IMR-90 (cell line): ENCODE measurements at regions not wholly inside any gene's neighbourhood (a gene's known extent, or its start where the extent isn't known, plus 50 kb on each side); places are given as distances from the start of the nearest gene placed in this dataset.

Experiments
- ATAC-seq: fragments of 200-7000 bp; cut with Tn5 transposase; 2 replicates; pipeline ENCODE4 v1.9.1; 2020; ENCODE audit warnings: low read depth, mild to moderate bottlenecking, moderate library complexity
- BruUV-seq: library from RNA; stranded (reverse); fragments of 400-500 nt; replicated peaks from 2 replicates; lab custom pipeline; 2021; lab: Mats Ljungman, UMichigan
- CTCF ChIA-PET: fragments of 300-600 bp; formaldehyde crosslinking; extraction: SDS; loops from one replicate; lab custom pipeline; 2021; ENCODE audit warnings: antibody characterized with exemption; lab: Yijun Ruan, JAX
- POLR2A ChIA-PET: fragments of 300-600 bp; sonication (Branson Sonifier 250); formaldehyde crosslinking; loops from one replicate; lab custom pipeline; 2022; ENCODE audit warnings: antibody characterized with exemption; ENCODE audit not compliant: unreplicated experiment; lab: Charles Lee
- DNase-seq: peaks from one replicate; pipeline ENCODE4 v3.0.0; 2013
- H2AFZ ChIP-seq: replicated peaks from 2 replicates; pipeline ENCODE3; 2013; ENCODE audit warnings: low read length, mild to moderate bottlenecking; ENCODE audit not compliant: poor library complexity
- H2AK5ac ChIP-seq: 2 replicates; pipeline ENCODE4 v1.6.1; 2013; ENCODE audit warnings: low read depth, low read length, inconsistent platforms
- H2AK9ac ChIP-seq: replicated peaks from 2 replicates; pipeline ENCODE3; 2013; ENCODE audit warnings: mild to moderate bottlenecking, low read depth, low read length, moderate library complexity; ENCODE audit not compliant: poor library complexity
- H2BK120ac ChIP-seq: 2 replicates; pipeline ENCODE4 v1.6.1; 2013; ENCODE audit warnings: low read depth, low read length, inconsistent platforms
- H2BK15ac ChIP-seq: 3 replicates; pipeline ENCODE4 v1.6.1; 2013; ENCODE audit warnings: low read depth, low read length, inconsistent platforms
- H2BK20ac ChIP-seq: 2 replicates; pipeline ENCODE4 v1.6.1; 2013; ENCODE audit warnings: low read depth, mild to moderate bottlenecking, inconsistent platforms, low read length, moderate library complexity
- H2BK5ac ChIP-seq: 2 replicates; pipeline ENCODE4 v1.6.1; 2013; ENCODE audit warnings: mild to moderate bottlenecking, low read depth, low read length, inconsistent platforms; ENCODE audit not compliant: poor library complexity, severe bottlenecking
- H3K14ac ChIP-seq: replicated peaks from 2 replicates; pipeline ENCODE4 v1.6.1; 2013; ENCODE audit warnings: low read depth, low read length, inconsistent platforms
- H3K18ac ChIP-seq: 2 replicates; pipeline ENCODE4 v1.6.1; 2013; ENCODE audit warnings: low read depth, low read length, control low read depth
- H3K23ac ChIP-seq: 2 replicates; pipeline ENCODE4 v1.6.1; 2013; ENCODE audit warnings: low read depth, low read length, inconsistent platforms
- H3K27ac ChIP-seq: 2 replicates; pipeline ENCODE4 v1.5.1; 2013; ENCODE audit warnings: mild to moderate bottlenecking, control low read depth, low read length; ENCODE audit not compliant: insufficient read depth
- H3K27me3 ChIP-seq: 2 replicates; pipeline ENCODE4 v1.6.1; 2013; ENCODE audit warnings: low read length; ENCODE audit not compliant: control insufficient read depth, insufficient read depth
- H3K36me3 ChIP-seq: 2 replicates; pipeline ENCODE4 v1.6.1; 2013; ENCODE audit warnings: low read length, mixed read lengths; ENCODE audit not compliant: control insufficient read depth, insufficient read depth
- H3K4ac ChIP-seq: 2 replicates; pipeline ENCODE4 v1.6.1; 2013; ENCODE audit warnings: low read depth, low read length, inconsistent platforms
- H3K4me1 ChIP-seq: 2 replicates; pipeline ENCODE4 v1.6.1; 2013; ENCODE audit warnings: low read length, mixed read lengths; ENCODE audit not compliant: control insufficient read depth, insufficient read depth
- H3K4me2 ChIP-seq: 2 replicates; pipeline ENCODE4 v1.6.1; 2013; ENCODE audit warnings: low read depth, mild to moderate bottlenecking, control low read depth, low read length, moderate library complexity
- H3K4me3 ChIP-seq: 2 replicates; pipeline ENCODE4 v1.5.1; 2013; ENCODE audit warnings: low read depth, mild to moderate bottlenecking, control low read depth, low read length, moderate library complexity; ENCODE audit not compliant: insufficient read depth
- H3K56ac ChIP-seq: 2 replicates; pipeline ENCODE4 v1.6.1; 2013; ENCODE audit warnings: low read length, inconsistent platforms; ENCODE audit not compliant: insufficient read depth; ENCODE audit errors: extremely low read depth
- H3K79me1 ChIP-seq, 2 experiments: 2 replicates each; pipeline ENCODE4 v1.6.1; 2013; ENCODE audit warnings: low read length in 2 of 2, inconsistent platforms in 1 of 2, low read depth in 1 of 2
- H3K9ac ChIP-seq: 2 replicates; pipeline ENCODE4 v1.6.1; 2013; ENCODE audit warnings: low read depth, low read length, control low read depth
- H3K9me1 ChIP-seq: 2 replicates; pipeline ENCODE4 v1.6.1; 2013; ENCODE audit warnings: low read length, inconsistent platforms; ENCODE audit not compliant: insufficient read depth
- H3K9me3 ChIP-seq: 2 replicates; pipeline ENCODE4 v1.6.1; 2013; ENCODE audit warnings: low read length; ENCODE audit not compliant: control insufficient read depth, insufficient read depth
- H4K20me1 ChIP-seq: 2 replicates; pipeline ENCODE4 v1.6.1; 2013; ENCODE audit warnings: low read length, inconsistent platforms; ENCODE audit not compliant: insufficient read depth
- H4K5ac ChIP-seq: 2 replicates; pipeline ENCODE4 v1.6.1; 2013; ENCODE audit warnings: mild to moderate bottlenecking, low read depth, low read length, control low read depth
- H4K8ac ChIP-seq, 2 experiments: 2 replicates each; pipeline ENCODE4 v1.6.1; 2013; ENCODE audit warnings: low read depth in 2 of 2, low read length in 2 of 2, control low read depth in 1 of 2, inconsistent platforms in 1 of 2
- H4K91ac ChIP-seq: 2 replicates; pipeline ENCODE4 v1.6.1; 2013; ENCODE audit warnings: low read depth, low read length, inconsistent platforms; ENCODE audit not compliant: insufficient read depth
- CEBPB ChIP-seq: IDR thresholded peaks from 2 replicates; pipeline ENCODE4 v1.6.1; 2012; ENCODE audit warnings: low read depth, low read length, improper control_type of control experiment
- CHD1 ChIP-seq: IDR thresholded peaks from 2 replicates; pipeline ENCODE4 v1.6.1; 2012; ENCODE audit warnings: low read depth, low read length, improper control_type of control experiment
- CTCF ChIP-seq: conservative IDR thresholded peaks from 2 replicates; pipeline ENCODE4 v1.5.1; 2012; ENCODE audit warnings: mild to moderate bottlenecking, low read depth, low read length, improper control_type of control experiment
- ELK1 ChIP-seq: fragments of 150-350 bp; IDR thresholded peaks from 2 replicates; pipeline ENCODE4 v1.6.1; 2016; ENCODE audit warnings: low read depth, mild to moderate bottlenecking, low read length, moderate library complexity, borderline replicate concordance
- MAFK ChIP-seq: IDR thresholded peaks from 2 replicates; pipeline ENCODE4 v1.6.1; 2012; ENCODE audit warnings: low read depth, low read length, improper control_type of control experiment
- MAZ ChIP-seq: IDR thresholded peaks from 2 replicates; pipeline ENCODE4 v1.6.1; 2012; ENCODE audit warnings: low read depth, mild to moderate bottlenecking, low read length, improper control_type of control experiment, moderate library complexity, borderline replicate concordance
- NFE2L2 ChIP-seq: fragments of 150-350 bp; IDR thresholded peaks from 2 replicates; pipeline ENCODE4 v1.6.1; 2016; ENCODE audit warnings: low read depth, mild to moderate bottlenecking, low read length
- RAD21 ChIP-seq: IDR thresholded peaks from 2 replicates; pipeline ENCODE4 v1.6.1; 2012; ENCODE audit warnings: low read length, improper control_type of control experiment
- RCOR1 ChIP-seq: IDR thresholded peaks from 2 replicates; pipeline ENCODE4 v1.6.1; 2012; ENCODE audit warnings: mild to moderate bottlenecking, low read length, improper control_type of control experiment; ENCODE audit not compliant: insufficient replicate concordance
- RFX5 ChIP-seq: IDR thresholded peaks from 2 replicates; pipeline ENCODE4 v1.8.0; 2012; ENCODE audit warnings: low read depth, mild to moderate bottlenecking, low read length, moderate library complexity
- SMC3 ChIP-seq: fragments of 150-350 bp; IDR thresholded peaks from 2 replicates; pipeline ENCODE4 v1.6.1; 2016; ENCODE audit warnings: low read depth, mild to moderate bottlenecking, antibody characterized with exemption, low read length, moderate library complexity
- USF2 ChIP-seq: fragments of 150-350 bp; IDR thresholded peaks from 2 replicates; pipeline ENCODE4 v1.6.1; 2017; ENCODE audit warnings: mild to moderate bottlenecking, antibody characterized with exemption, low read length, low read depth
- WGBS, 2 experiments: methylation state at CpG; one replicate each; pipeline versions ENCODE4 v1.1.5 to v1.1.7; 2013; ENCODE audit warnings: missing lambda C conversion rate in 2 of 2; ENCODE audit not compliant: insufficient read length in 1 of 2; ENCODE audit errors: extremely low coverage in 2 of 2; 5-methylcytosine and 5-hydroxymethylcytosine counted together
- dilution Hi-C: fragments of 300-500 bp; cut with HindIII; formaldehyde crosslinking; loops from one replicate; pipeline ENCODE4 v1.14.3; 2018; ENCODE audit warnings: low sequenced_read_pairs; ENCODE audit not compliant: unreplicated experiment
- in situ Hi-C: fragments of 300-500 bp; cut with MboI; formaldehyde crosslinking; loops from 3 replicates; pipeline ENCODE4 v1.14.3; 2019; ENCODE audit warnings: low sequenced_read_pairs, inconsistent platforms, mixed read lengths
- intact Hi-C: fragments of 100-400 bp; cut with micrococcal nuclease; formaldehyde crosslinking; loops from 2 replicates; pipeline ENCODE4 v1.10.0; 2022

DNA sequence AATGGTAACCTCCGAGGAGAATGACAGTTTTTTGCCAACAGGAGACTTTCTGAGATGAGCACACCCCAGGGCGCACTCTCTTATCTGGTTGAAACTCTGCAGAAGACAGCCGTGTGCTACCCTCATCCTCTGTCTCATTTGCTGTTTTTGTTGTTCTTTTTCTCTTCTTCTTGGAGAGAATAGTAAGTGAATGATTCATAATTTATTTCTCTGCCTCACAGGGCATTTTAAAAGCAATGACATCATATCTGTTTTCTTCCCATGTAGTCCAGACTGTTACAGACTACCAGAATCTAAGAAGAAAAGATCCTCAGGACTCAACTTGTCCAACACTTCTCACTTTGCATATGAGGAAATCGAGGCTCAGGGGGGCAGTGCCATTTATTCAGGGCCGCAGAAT is 771.1 kb upstream of the GRM7 start:
- Histone ChIP-seq H4K20me1 (no peaks in the 10 kb centered on the region), H3K18ac (no peak overlapping the region), H3K9me1 (no peaks in the 10 kb centered on the region), H2AK9ac (no peak overlapping the region), H3K56ac (no peak overlapping the region), H3K4me1 (no peaks in the 10 kb centered on the region), H3K23ac (no peak overlapping the region), H4K91ac (no peak overlapping the region), H3K14ac (no peak overlapping the region), H3K9me3 (peaks cover 6% of the 10 kb centered on the region; the same call in 1 of the 2 replicates), H2BK120ac (no peak overlapping the region), H3K4me2 (no peak overlapping the region), H3K27ac (no peak overlapping the region), H3K36me3 (no peaks in the 10 kb centered on the region), H4K5ac (no peak overlapping the region), H3K79me1 (no peaks in the 10 kb centered on the region), H2BK20ac (no peak overlapping the region), H3K4ac (no peak overlapping the region), H2BK5ac (no peak overlapping the region), H3K4me3 (no peak overlapping the region), H2AK5ac (no peak overlapping the region), H2AFZ (no peak overlapping the region), H4K8ac (no peak overlapping the region), H3K9ac (no peak overlapping the region), H3K27me3 (no peaks in the 10 kb centered on the region), H2BK15ac (no peak overlapping the region)
- WGBS, 2 experiments = 25% methylated on average over 2 of the region's 5 CpGs; no CpG with 5 or more reads in 1 of the 2 experiments
- DNase-seq (no peak), ATAC-seq (no peak)
- no TSS peak for BruUV-seq
- in situ Hi-C loops (no loop called here), intact Hi-C loops (no loop called here), dilution Hi-C loops (no loop called here)
- ChIA-PET POLR2A (no interaction called here), CTCF (no interaction called here)
- no peak for TF ChIP-seq MAFK
- no peak for TF ChIP-seq SMC3
- TF ChIP-seq RCOR1 = no peak
- no peak for TF ChIP-seq MAZ
- no peak for TF ChIP-seq ELK1
- no peak for TF ChIP-seq CTCF
- TF ChIP-seq USF2 = no peak
- no peak for TF ChIP-seq CEBPB
- no peak for TF ChIP-seq RAD21
- no peak for TF ChIP-seq CHD1
- TF ChIP-seq RFX5 = no peak
- TF ChIP-seq NFE2L2 = no peak
